K562 (cell line): ENCODE measurements at regions not wholly inside any gene's neighbourhood (a gene's known extent, or its start where the extent isn't known, plus 50 kb on each side); places are given as distances from the start of the nearest gene placed in this dataset.

ENCODE experiments used
- ERF ChIP-seq: fragments of 450-650 bp; formaldehyde crosslinking; IDR thresholded peaks from 2 replicates; pipeline ENCODE4 v1.4.0; 2020; ENCODE audit warnings: mild to moderate bottlenecking, mixed read lengths
- KAT2B ChIP-seq: IDR thresholded peaks from one replicate; pipeline ENCODE4 v1.6.1; 2012; ENCODE audit warnings: low read depth, mild to moderate bottlenecking, control low read depth, inconsistent platforms, low read length, moderate library complexity
- KLF1 ChIP-seq: fragments of 450-650 bp; IDR thresholded peaks from 2 replicates; pipeline ENCODE4 v1.6.1; 2016; ENCODE audit warnings: missing genetic modification characterization, missing compliant biosample characterization
- LEF1 ChIP-seq: fragments of 450-650 bp; IDR thresholded peaks from 2 replicates; pipeline ENCODE4 v1.6.1; 2016; ENCODE audit warnings: mild to moderate bottlenecking
- MAFG ChIP-seq: fragments of 450-650 bp; conservative IDR thresholded peaks from 2 replicates; pipeline ENCODE4 v1.6.1; 2016; ENCODE audit warnings: missing genetic modification characterization, missing compliant biosample characterization
- MAFK ChIP-seq: IDR thresholded peaks from 2 replicates; pipeline ENCODE4 v1.6.1; 2011; ENCODE audit warnings: low read length, improper control_type of control experiment
- MEIS2 ChIP-seq: fragments of 450-650 bp; IDR thresholded peaks from 2 replicates; pipeline ENCODE4 v1.6.1; 2014; ENCODE audit warnings: mild to moderate bottlenecking; ENCODE audit not compliant: partially characterized antibody
- NONO ChIP-seq, 2 experiments: fragments of 200-400 bp in 1 of 2; fragments of 450-650 bp in 1 of 2; formaldehyde crosslinking in 1 of 2; IDR thresholded peaks; 2 replicates each; pipeline ENCODE4 v1.6.1; 2017; ENCODE audit warnings: low read depth in 2 of 2, mild to moderate bottlenecking in 2 of 2, moderate library complexity in 2 of 2, low read length in 1 of 2
- PTTG1 ChIP-seq: fragments of 450-650 bp; IDR thresholded peaks from 2 replicates; pipeline ENCODE4 v1.6.1; 2016; ENCODE audit warnings: low read depth, mild to moderate bottlenecking, missing genetic modification characterization, missing compliant biosample characterization
- SOX6 ChIP-seq: fragments of 450-650 bp; IDR thresholded peaks from 2 replicates; pipeline ENCODE4 v1.6.1; 2014; ENCODE audit warnings: mild to moderate bottlenecking
- SPI1 ChIP-seq: IDR thresholded peaks from 2 replicates; pipeline ENCODE4 v1.6.1; 2011; ENCODE audit warnings: low read depth, low read length, control low read depth, borderline replicate concordance
- STAT5B ChIP-seq: fragments of 250-450 bp; sonication (Bioruptor Pico); IDR thresholded peaks from 2 replicates; pipeline ENCODE4 v1.8.0; 2021; ENCODE audit warnings: mild to moderate bottlenecking, inconsistent platforms
- YY1 ChIP-seq, 3 experiments: IDR thresholded peaks; 2 replicates each; pipeline ENCODE4 v1.6.1; 2011; ENCODE audit warnings: low read length in 2 of 3, mild to moderate bottlenecking in 2 of 3, moderate library complexity in 2 of 3, borderline replicate concordance in 1 of 3, control low read depth in 1 of 3, low read depth in 1 of 3; ENCODE audit not compliant: insufficient read depth in 3 of 3, insufficient replicate concordance in 2 of 3, control insufficient read depth in 1 of 3, insufficient read length in 1 of 3; ENCODE audit errors: extremely low read depth in 1 of 3
- ZNF583 ChIP-seq: fragments of 250-450 bp; sonication (Bioruptor Pico); IDR thresholded peaks from 2 replicates; pipeline ENCODE4 v1.4.0; 2020
- TF ChIP-seq, protein P1 (sequence below): fragments of 250-450 bp; sonication (Bioruptor Pico); IDR thresholded peaks from 2 replicates; pipeline ENCODE4 v1.8.0; 2022; ENCODE audit warnings: inconsistent platforms
- TF ChIP-seq, protein P2 (sequence below): IDR thresholded peaks from 2 replicates; pipeline ENCODE4 v1.6.1; 2012; ENCODE audit warnings: low read depth, low read length, improper control_type of control experiment, borderline replicate concordance
- TF ChIP-seq, protein P3 (sequence below): fragments of 200-800 bp; sonication (Bioruptor generic); IDR thresholded peaks from 2 replicates; pipeline ENCODE4 v1.6.1; 2017; ENCODE audit warnings: missing genetic modification characterization, missing compliant biosample characterization
- TF ChIP-seq, protein P4 (sequence below), 2 experiments: IDR thresholded peaks in 1 of 2; conservative IDR thresholded peaks in 1 of 2; 2 replicates each; pipeline ENCODE4 v1.6.1; 2016; ENCODE audit warnings: low read depth in 2 of 2, mild to moderate bottlenecking in 1 of 2, missing compliant biosample characterization in 1 of 2, missing genetic modification characterization in 1 of 2, moderate library complexity in 1 of 2

DNA sequence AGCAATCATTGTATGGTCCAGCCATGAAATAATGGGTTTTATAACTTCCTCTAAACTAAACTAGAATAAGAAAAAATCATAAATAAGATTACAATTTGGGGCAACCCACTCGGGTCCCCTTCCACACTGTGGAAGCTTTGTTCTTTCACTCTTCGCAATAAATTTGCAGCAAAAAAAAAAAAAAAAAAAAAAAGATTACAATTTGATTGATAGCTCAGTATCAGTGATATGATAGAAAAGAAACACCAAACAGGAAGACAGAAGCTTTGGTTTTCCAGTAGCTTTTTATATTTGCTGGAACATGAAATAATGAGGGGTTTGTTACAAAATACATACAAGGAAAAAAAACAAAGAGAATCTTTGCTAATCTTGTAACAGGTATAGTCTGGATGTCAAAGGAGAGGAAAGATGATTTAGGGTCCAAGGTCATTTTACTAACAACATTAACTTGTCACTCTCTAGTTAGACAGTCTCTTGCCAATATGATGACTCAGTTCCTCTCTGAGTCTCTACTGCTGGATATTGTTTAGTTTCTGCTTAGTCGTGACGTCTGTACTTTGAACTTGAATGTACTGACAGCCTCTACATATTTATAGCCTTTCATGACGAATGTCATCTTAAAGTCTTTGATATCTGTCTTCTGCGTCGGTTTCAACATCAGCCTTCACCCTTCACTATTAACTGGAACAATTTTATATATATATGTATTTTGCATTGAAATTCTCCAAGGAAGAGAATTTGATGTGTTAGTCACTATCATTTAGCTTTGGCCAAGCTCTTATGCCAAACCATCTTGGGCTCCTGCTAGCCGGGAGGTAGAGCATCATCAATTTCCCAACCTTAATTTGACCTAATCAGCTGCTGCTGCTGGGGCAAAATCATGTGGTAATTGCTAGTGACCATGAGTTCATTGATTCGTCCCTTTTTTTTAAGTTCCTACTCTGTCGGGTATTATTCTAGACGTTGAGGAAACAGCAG is 213.1 kb upstream of the STXBP5 start (continued):
- TF ChIP-seq YY1 (IDR thresholded peaks at IDR 0.05; ENCODE audit: borderline replicate concordance in 1 of 3, control insufficient read depth in 1 of 3, extremely low read depth in 1 of 3, insufficient read depth in 3 of 3, insufficient read length in 1 of 3, insufficient replicate concordance in 2 of 3, low read depth in 1 of 3, low read length in 2 of 3) (no peak), SPI1 (peak; percentile 69; the same call in 1 of the 2 replicates), LEF1 (peak; percentile 85), MAFK (peak; percentile 71), STAT5B (CRISPR knock-in tag) (no peak), PTTG1 (no peak), MEIS2 (peak; percentile 99), ZNF583 (no peak), NONO (IDR thresholded peaks at IDR 0.05; ENCODE audit: low read depth in 2 of 2, low read length in 1 of 2) (no peak), SOX6 (peak; percentile 56), MAFG (peak; percentile 84), KLF1 (tag) (no peak), KAT2B (no peak), ERF (no peak)
- TF ChIP-seq, protein P1, sequence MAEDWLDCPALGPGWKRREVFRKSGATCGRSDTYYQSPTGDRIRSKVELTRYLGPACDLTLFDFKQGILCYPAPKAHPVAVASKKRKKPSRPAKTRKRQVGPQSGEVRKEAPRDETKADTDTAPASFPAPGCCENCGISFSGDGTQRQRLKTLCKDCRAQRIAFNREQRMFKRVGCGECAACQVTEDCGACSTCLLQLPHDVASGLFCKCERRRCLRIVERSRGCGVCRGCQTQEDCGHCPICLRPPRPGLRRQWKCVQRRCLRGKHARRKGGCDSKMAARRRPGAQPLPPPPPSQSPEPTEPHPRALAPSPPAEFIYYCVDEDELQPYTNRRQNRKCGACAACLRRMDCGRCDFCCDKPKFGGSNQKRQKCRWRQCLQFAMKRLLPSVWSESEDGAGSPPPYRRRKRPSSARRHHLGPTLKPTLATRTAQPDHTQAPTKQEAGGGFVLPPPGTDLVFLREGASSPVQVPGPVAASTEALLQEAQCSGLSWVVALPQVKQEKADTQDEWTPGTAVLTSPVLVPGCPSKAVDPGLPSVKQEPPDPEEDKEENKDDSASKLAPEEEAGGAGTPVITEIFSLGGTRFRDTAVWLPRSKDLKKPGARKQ (CRISPR knock-in tag): no peak
- TF ChIP-seq, protein P2, sequence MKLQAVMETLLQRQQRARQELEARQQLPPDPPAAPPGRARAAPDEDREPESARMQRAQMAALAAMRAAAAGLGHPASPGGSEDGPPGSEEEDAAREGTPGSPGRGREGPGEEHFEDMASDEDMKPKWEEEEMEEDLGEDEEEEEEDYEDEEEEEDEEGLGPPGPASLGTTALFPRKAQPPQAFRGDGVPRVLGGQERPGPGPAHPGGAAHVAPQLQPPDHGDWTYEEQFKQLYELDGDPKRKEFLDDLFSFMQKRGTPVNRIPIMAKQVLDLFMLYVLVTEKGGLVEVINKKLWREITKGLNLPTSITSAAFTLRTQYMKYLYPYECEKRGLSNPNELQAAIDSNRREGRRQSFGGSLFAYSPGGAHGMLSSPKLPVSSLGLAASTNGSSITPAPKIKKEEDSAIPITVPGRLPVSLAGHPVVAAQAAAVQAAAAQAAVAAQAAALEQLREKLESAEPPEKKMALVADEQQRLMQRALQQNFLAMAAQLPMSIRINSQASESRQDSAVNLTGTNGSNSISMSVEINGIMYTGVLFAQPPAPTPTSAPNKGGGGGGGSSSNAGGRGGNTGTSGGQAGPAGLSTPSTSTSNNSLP: no peak
- TF ChIP-seq, protein P3, sequence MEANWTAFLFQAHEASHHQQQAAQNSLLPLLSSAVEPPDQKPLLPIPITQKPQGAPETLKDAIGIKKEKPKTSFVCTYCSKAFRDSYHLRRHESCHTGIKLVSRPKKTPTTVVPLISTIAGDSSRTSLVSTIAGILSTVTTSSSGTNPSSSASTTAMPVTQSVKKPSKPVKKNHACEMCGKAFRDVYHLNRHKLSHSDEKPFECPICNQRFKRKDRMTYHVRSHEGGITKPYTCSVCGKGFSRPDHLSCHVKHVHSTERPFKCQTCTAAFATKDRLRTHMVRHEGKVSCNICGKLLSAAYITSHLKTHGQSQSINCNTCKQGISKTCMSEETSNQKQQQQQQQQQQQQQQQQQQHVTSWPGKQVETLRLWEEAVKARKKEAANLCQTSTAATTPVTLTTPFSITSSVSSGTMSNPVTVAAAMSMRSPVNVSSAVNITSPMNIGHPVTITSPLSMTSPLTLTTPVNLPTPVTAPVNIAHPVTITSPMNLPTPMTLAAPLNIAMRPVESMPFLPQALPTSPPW: no peak
- TF ChIP-seq, protein P4, sequence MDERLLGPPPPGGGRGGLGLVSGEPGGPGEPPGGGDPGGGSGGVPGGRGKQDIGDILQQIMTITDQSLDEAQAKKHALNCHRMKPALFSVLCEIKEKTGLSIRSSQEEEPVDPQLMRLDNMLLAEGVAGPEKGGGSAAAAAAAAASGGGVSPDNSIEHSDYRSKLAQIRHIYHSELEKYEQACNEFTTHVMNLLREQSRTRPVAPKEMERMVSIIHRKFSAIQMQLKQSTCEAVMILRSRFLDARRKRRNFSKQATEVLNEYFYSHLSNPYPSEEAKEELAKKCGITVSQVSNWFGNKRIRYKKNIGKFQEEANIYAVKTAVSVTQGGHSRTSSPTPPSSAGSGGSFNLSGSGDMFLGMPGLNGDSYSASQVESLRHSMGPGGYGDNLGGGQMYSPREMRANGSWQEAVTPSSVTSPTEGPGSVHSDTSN (CRISPR knock-in tag; IDR thresholded peaks at IDR 0.05; ENCODE audit: low read depth): no peak
- TF ChIP-seq, protein P4 (tag; conservative IDR thresholded peaks at IDR 0.05; ENCODE audit: low read depth): peak; percentile 99
